ENCODE measurements at regions not wholly inside any gene's neighbourhood (a gene's known extent, or its start where the extent isn't known, plus 50 kb on each side); places are given as distances from the start of the nearest gene placed in this dataset.

- TF ChIP-seq CTCF (IDR thresholded peaks at IDR 0.05): peak in 3 of 6 experiments; percentile 22 to 65 (median 46)
- TF ChIP-seq POLR2A (IDR thresholded peaks at IDR 0.05): no peak
These were observed 1319.7 kb upstream of the CRIM1 start for GRCh38 chr2:35035883-35036282.
